Liver (tissue), 7 donors: ENCODE measurements at regions not wholly inside any gene's neighbourhood (a gene's known extent, or its start where the extent isn't known, plus 50 kb on each side); places are given as distances from the start of the nearest gene placed in this dataset.

Experiments
- DNase-seq: peaks from one replicate; pipeline ENCODE4 v3.0.0-alpha.2; 2017; ENCODE audit warnings: low spot score
- H3K27ac ChIP-seq, 2 donors: one replicate each; pipeline ENCODE4 v1.7.0; 2013; ENCODE audit warnings: inconsistent platforms in 2 of 2, low read length in 2 of 2, control low read depth in 1 of 2, low read depth in 1 of 2, mild to moderate bottlenecking in 1 of 2
- H3K27me3 ChIP-seq, 4 donors: one replicate each; pipeline versions ENCODE4 v1.6.1 to v1.7.0; 2013; ENCODE audit warnings: low read length in 3 of 4, inconsistent platforms in 1 of 4, mild to moderate bottlenecking in 1 of 4, moderate library complexity in 1 of 4; ENCODE audit not compliant: control insufficient read depth in 4 of 4, insufficient read depth in 4 of 4
- H3K36me3 ChIP-seq, 4 donors: one replicate each; pipeline versions ENCODE4 v1.6.1 to v1.7.0; 2013; ENCODE audit warnings: low read length in 3 of 4, mild to moderate bottlenecking in 3 of 4, low read depth in 1 of 4, moderate library complexity in 1 of 4; ENCODE audit not compliant: control insufficient read depth in 4 of 4, insufficient read depth in 3 of 4
- H3K4me1 ChIP-seq, 4 donors: one replicate each; pipeline versions ENCODE4 v1.6.1 to v1.7.0; 2013; ENCODE audit warnings: low read length in 3 of 4, mild to moderate bottlenecking in 3 of 4, moderate library complexity in 1 of 4; ENCODE audit not compliant: control insufficient read depth in 4 of 4, insufficient read depth in 4 of 4
- H3K4me3 ChIP-seq, 3 donors: one replicate each; pipeline versions ENCODE4 v1.6.1 to v1.7.0; 2013; ENCODE audit warnings: low read length in 3 of 3, control low read depth in 1 of 3, low read depth in 1 of 3, mild to moderate bottlenecking in 1 of 3
- H3K9ac ChIP-seq, 2 donors: one replicate each; pipeline ENCODE4 v1.7.0; 2013; ENCODE audit warnings: low read length in 2 of 2, mild to moderate bottlenecking in 2 of 2, moderate library complexity in 2 of 2, control low read depth in 1 of 2, low read depth in 1 of 2
- H3K9me3 ChIP-seq, 4 donors: one replicate each; pipeline versions ENCODE4 v1.6.1 to v1.7.0; 2013; ENCODE audit warnings: low read length in 3 of 4; ENCODE audit not compliant: control insufficient read depth in 4 of 4
- ATF3 ChIP-seq: IDR thresholded peaks from 2 replicates; pipeline ENCODE4 v1.6.1; 2016; ENCODE audit warnings: antibody characterized with exemption
- FOXA2 ChIP-seq: IDR thresholded peaks from 2 replicates; pipeline ENCODE4 v1.6.1; 2016; ENCODE audit warnings: antibody characterized with exemption
- GABPA ChIP-seq, 2 donors: IDR thresholded peaks in 1 of 2; conservative IDR thresholded peaks in 1 of 2; 2 replicates each; pipeline ENCODE4 v1.6.1; 2016; ENCODE audit warnings: antibody characterized with exemption in 2 of 2, mild to moderate bottlenecking in 1 of 2, moderate library complexity in 1 of 2
- HNF4A ChIP-seq, 2 donors: conservative IDR thresholded peaks; 2 replicates each; pipeline ENCODE4 v1.6.1; 2016; ENCODE audit warnings: antibody characterized with exemption in 2 of 2, mild to moderate bottlenecking in 2 of 2
- HNF4G ChIP-seq: IDR thresholded peaks from 2 replicates; pipeline ENCODE4 v1.6.1; 2016; ENCODE audit warnings: antibody characterized with exemption
- MAX ChIP-seq: IDR thresholded peaks from 2 replicates; pipeline ENCODE4 v1.6.1; 2016; ENCODE audit warnings: antibody characterized with exemption
- NR2F2 ChIP-seq: IDR thresholded peaks from 2 replicates; pipeline ENCODE4 v1.6.1; 2016; ENCODE audit warnings: antibody characterized with exemption
- RAD21 ChIP-seq, 2 donors: IDR thresholded peaks; 2 replicates each; pipeline ENCODE4 v1.6.1; 2016; ENCODE audit warnings: antibody characterized with exemption in 2 of 2, mild to moderate bottlenecking in 2 of 2
- RXRA ChIP-seq, 2 donors: IDR thresholded peaks; 2 replicates each; pipeline ENCODE4 v1.6.1; 2017 to 2018; ENCODE audit warnings: antibody characterized with exemption in 2 of 2, mild to moderate bottlenecking in 1 of 2
- SP1 ChIP-seq: IDR thresholded peaks from 2 replicates; pipeline ENCODE4 v1.6.1; 2018; ENCODE audit warnings: antibody characterized with exemption, mild to moderate bottlenecking
- TAF1 ChIP-seq: conservative IDR thresholded peaks from 2 replicates; pipeline ENCODE4 v1.6.1; 2016; ENCODE audit warnings: antibody characterized with exemption, mild to moderate bottlenecking
- YY1 ChIP-seq: IDR thresholded peaks from 2 replicates; pipeline ENCODE4 v1.6.1; 2016; ENCODE audit warnings: antibody characterized with exemption, mild to moderate bottlenecking
- ZBTB33 ChIP-seq: IDR thresholded peaks from 2 replicates; pipeline ENCODE4 v1.6.1; 2016; ENCODE audit warnings: antibody characterized with exemption
- WGBS: extraction: QIAGEN DNeasy Blood & Tissue Kit; methylation state at CpG from one replicate; pipeline ENCODE4 v1.1.7; 2013; 5-methylcytosine and 5-hydroxymethylcytosine counted together
- TF ChIP-seq, protein P1 (sequence below): IDR thresholded peaks from 2 replicates; pipeline ENCODE4 v1.6.1; 2016; ENCODE audit warnings: antibody characterized with exemption, mild to moderate bottlenecking
- donor health status: healthy.
- donor health status: healthy.
- donor health status: healthy.
- donor health status: healthy.

DNA sequence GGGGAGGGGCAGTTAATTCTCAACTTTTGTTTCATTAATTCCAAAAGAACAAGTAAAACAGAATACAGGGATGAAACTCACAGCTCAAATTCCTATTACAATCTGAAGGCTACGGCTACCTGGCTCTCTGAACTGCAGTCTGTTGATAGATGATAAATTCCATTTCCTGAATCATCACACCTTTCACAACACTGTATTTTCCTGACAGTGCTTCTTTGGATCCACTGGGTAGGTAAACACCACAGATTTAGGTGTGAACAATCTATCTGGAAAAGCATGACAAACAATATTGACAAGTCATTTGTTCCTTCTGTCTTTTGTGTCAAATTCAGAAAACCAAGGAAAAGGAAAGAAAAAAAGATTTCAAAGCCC, 843.2 kb downstream of the LRRTM4 start:
- Histone ChIP-seq H3K9ac (no peak overlapping the region), H3K27ac (no peak overlapping the region), H3K4me1 (peaks cover 0 to 7% (median 3%) of the 10 kb centered on the region in 4 donors), H3K4me3 (no peak overlapping the region), H3K9me3 (no peaks in the 10 kb centered on the region), H3K36me3 (no peaks in the 10 kb centered on the region), H3K27me3 (peaks cover 0 to 2% (median 0%) of the 10 kb centered on the region in 4 donors)
- TF ChIP-seq ATF3 = no peak
- TF ChIP-seq HNF4G = no peak
- no peak for TF ChIP-seq NR2F2
- TF ChIP-seq MAX = no peak
- TF ChIP-seq FOXA2 = no peak
- TF ChIP-seq YY1 = no peak
- TF ChIP-seq ZBTB33 = no peak
- TF ChIP-seq GABPA (IDR thresholded peaks at IDR 0.05 in 1 of 2, conservative IDR thresholded peaks at IDR 0.05 in 1 of 2) = no peak
- DNase-seq = no peak
- 42% methylated on average over 1 of the region's 1 CpG for WGBS

DNA sequence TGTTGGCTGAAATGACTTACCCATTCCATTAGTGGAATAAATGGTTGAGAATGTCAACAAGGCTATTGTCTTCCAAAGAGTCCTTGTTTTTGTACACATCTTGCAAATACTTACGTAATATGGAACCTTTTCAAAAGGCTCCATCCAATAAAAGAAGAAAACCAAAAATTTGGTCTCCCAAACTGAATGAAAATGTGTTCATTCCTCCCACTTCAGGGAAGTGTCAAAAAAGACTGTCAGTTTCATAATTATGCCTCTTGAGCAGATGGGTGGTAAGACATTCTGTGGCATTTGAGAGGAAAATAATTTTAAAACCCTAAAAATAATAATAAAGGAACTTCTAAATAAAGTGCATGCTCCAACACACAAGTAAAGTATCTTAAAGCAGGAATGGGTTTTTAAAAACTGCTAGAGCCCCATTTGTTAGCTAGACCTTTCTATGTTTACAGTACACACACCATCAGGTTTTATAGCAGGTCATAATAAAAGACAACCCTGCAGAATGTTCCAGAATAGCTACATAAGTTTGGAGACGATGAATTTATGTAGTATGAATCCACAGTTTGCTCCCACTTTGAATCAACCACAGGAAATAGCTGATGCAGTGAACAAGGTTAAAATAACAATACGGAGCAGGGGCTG, 843.7 kb downstream of the LRRTM4 start:
- Histone ChIP-seq H3K27me3 (peaks cover 0 to 2% (median 0%) of the 10 kb centered on the region in 4 donors), H3K4me1 (peaks cover 0 to 9% (median 5%) of the 10 kb centered on the region in 4 donors), H3K36me3 (no peaks in the 10 kb centered on the region), H3K27ac (no peak overlapping the region), H3K4me3 (no peak overlapping the region), H3K9me3 (no peaks in the 10 kb centered on the region), H3K9ac (no peak overlapping the region)
- DNase-seq = no peak
- WGBS = 50% methylated on average over 3 of the region's 3 CpGs
- TF ChIP-seq NR2F2 (no peak), RXRA (IDR thresholded peaks at IDR 0.05) (no peak), HNF4A (conservative IDR thresholded peaks at IDR 0.05) (no peak), ATF3 (no peak), SP1 (no peak), FOXA2 (no peak), YY1 (no peak)

DNA sequence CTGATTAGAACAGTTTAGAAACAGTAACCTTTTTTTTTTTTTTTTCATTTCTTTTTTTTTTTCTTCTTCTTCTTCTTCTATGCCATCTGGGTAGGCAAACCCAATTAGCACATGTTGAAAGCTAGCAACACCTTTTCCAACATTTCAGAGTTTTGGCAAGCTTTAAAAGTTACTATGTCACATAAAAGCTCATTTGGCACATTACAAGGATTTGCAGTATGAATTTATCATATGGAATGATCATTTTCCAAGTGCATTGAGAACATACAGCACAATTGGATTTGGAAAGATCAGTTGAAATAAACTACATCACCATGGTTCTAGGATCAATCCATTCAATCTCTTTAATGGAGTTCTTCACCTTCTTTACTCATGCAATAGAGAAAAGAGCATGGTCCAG, 847.0 kb downstream of the LRRTM4 start:
- DNase-seq = no peak
- Histone ChIP-seq H3K27ac (no peak overlapping the region), H3K9ac (no peak overlapping the region), H3K4me1 (peaks cover 0 to 9% (median 5%) of the 10 kb centered on the region in 4 donors), H3K36me3 (no peaks in the 10 kb centered on the region), H3K4me3 (no peak overlapping the region), H3K9me3 (no peaks in the 10 kb centered on the region), H3K27me3 (no peaks in the 10 kb centered on the region)
- TF ChIP-seq, protein P1, sequence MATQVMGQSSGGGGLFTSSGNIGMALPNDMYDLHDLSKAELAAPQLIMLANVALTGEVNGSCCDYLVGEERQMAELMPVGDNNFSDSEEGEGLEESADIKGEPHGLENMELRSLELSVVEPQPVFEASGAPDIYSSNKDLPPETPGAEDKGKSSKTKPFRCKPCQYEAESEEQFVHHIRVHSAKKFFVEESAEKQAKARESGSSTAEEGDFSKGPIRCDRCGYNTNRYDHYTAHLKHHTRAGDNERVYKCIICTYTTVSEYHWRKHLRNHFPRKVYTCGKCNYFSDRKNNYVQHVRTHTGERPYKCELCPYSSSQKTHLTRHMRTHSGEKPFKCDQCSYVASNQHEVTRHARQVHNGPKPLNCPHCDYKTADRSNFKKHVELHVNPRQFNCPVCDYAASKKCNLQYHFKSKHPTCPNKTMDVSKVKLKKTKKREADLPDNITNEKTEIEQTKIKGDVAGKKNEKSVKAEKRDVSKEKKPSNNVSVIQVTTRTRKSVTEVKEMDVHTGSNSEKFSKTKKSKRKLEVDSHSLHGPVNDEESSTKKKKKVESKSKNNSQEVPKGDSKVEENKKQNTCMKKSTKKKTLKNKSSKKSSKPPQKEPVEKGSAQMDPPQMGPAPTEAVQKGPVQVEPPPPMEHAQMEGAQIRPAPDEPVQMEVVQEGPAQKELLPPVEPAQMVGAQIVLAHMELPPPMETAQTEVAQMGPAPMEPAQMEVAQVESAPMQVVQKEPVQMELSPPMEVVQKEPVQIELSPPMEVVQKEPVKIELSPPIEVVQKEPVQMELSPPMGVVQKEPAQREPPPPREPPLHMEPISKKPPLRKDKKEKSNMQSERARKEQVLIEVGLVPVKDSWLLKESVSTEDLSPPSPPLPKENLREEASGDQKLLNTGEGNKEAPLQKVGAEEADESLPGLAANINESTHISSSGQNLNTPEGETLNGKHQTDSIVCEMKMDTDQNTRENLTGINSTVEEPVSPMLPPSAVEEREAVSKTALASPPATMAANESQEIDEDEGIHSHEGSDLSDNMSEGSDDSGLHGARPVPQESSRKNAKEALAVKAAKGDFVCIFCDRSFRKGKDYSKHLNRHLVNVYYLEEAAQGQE = no peak
- no peak for TF ChIP-seq SP1
- no peak for TF ChIP-seq TAF1
- TF ChIP-seq MAX = no peak
- no peak for TF ChIP-seq ZBTB33
- TF ChIP-seq RAD21 (IDR thresholded peaks at IDR 0.05) = no peak
- no peak for TF ChIP-seq GABPA (IDR thresholded peaks at IDR 0.05 in 1 of 2, conservative IDR thresholded peaks at IDR 0.05 in 1 of 2)
